IMR-90 (cell line): ENCODE measurements at regions not wholly inside any gene's neighbourhood (a gene's known extent, or its start where the extent isn't known, plus 50 kb on each side); places are given as distances from the start of the nearest gene placed in this dataset.

Experiments used
- ATAC-seq: fragments of 200-7000 bp; cut with Tn5 transposase; 2 replicates; pipeline ENCODE4 v1.9.1; 2020; ENCODE audit warnings: low read depth, mild to moderate bottlenecking, moderate library complexity
- BruUV-seq: library from RNA; stranded (reverse); fragments of 400-500 nt; replicated peaks from 2 replicates; lab custom pipeline; 2021; lab: Mats Ljungman, UMichigan
- CTCF ChIA-PET: fragments of 300-600 bp; formaldehyde crosslinking; extraction: SDS; loops from one replicate; lab custom pipeline; 2021; ENCODE audit warnings: antibody characterized with exemption; lab: Yijun Ruan, JAX
- POLR2A ChIA-PET: fragments of 300-600 bp; sonication (Branson Sonifier 250); formaldehyde crosslinking; loops from one replicate; lab custom pipeline; 2022; ENCODE audit warnings: antibody characterized with exemption; ENCODE audit not compliant: unreplicated experiment; lab: Charles Lee
- DNase-seq: peaks from one replicate; pipeline ENCODE4 v3.0.0; 2013
- H2AFZ ChIP-seq: replicated peaks from 2 replicates; pipeline ENCODE3; 2013; ENCODE audit warnings: low read length, mild to moderate bottlenecking; ENCODE audit not compliant: poor library complexity
- H2AK5ac ChIP-seq: 2 replicates; pipeline ENCODE4 v1.6.1; 2013; ENCODE audit warnings: low read depth, low read length, inconsistent platforms
- H2AK9ac ChIP-seq: replicated peaks from 2 replicates; pipeline ENCODE3; 2013; ENCODE audit warnings: mild to moderate bottlenecking, low read depth, low read length, moderate library complexity; ENCODE audit not compliant: poor library complexity
- H2BK120ac ChIP-seq: 2 replicates; pipeline ENCODE4 v1.6.1; 2013; ENCODE audit warnings: low read depth, low read length, inconsistent platforms
- H2BK15ac ChIP-seq: 3 replicates; pipeline ENCODE4 v1.6.1; 2013; ENCODE audit warnings: low read depth, low read length, inconsistent platforms
- H2BK20ac ChIP-seq: 2 replicates; pipeline ENCODE4 v1.6.1; 2013; ENCODE audit warnings: low read depth, mild to moderate bottlenecking, inconsistent platforms, low read length, moderate library complexity
- H2BK5ac ChIP-seq: 2 replicates; pipeline ENCODE4 v1.6.1; 2013; ENCODE audit warnings: mild to moderate bottlenecking, low read depth, low read length, inconsistent platforms; ENCODE audit not compliant: poor library complexity, severe bottlenecking
- H3K14ac ChIP-seq: replicated peaks from 2 replicates; pipeline ENCODE4 v1.6.1; 2013; ENCODE audit warnings: low read depth, low read length, inconsistent platforms
- H3K18ac ChIP-seq: 2 replicates; pipeline ENCODE4 v1.6.1; 2013; ENCODE audit warnings: low read depth, low read length, control low read depth
- H3K23ac ChIP-seq: 2 replicates; pipeline ENCODE4 v1.6.1; 2013; ENCODE audit warnings: low read depth, low read length, inconsistent platforms
- H3K27ac ChIP-seq: 2 replicates; pipeline ENCODE4 v1.5.1; 2013; ENCODE audit warnings: mild to moderate bottlenecking, control low read depth, low read length; ENCODE audit not compliant: insufficient read depth
- H3K27me3 ChIP-seq: 2 replicates; pipeline ENCODE4 v1.6.1; 2013; ENCODE audit warnings: low read length; ENCODE audit not compliant: control insufficient read depth, insufficient read depth
- H3K36me3 ChIP-seq: 2 replicates; pipeline ENCODE4 v1.6.1; 2013; ENCODE audit warnings: low read length, mixed read lengths; ENCODE audit not compliant: control insufficient read depth, insufficient read depth
- H3K4ac ChIP-seq: 2 replicates; pipeline ENCODE4 v1.6.1; 2013; ENCODE audit warnings: low read depth, low read length, inconsistent platforms
- H3K4me1 ChIP-seq: 2 replicates; pipeline ENCODE4 v1.6.1; 2013; ENCODE audit warnings: low read length, mixed read lengths; ENCODE audit not compliant: control insufficient read depth, insufficient read depth
- H3K4me2 ChIP-seq: 2 replicates; pipeline ENCODE4 v1.6.1; 2013; ENCODE audit warnings: low read depth, mild to moderate bottlenecking, control low read depth, low read length, moderate library complexity
- H3K4me3 ChIP-seq: 2 replicates; pipeline ENCODE4 v1.5.1; 2013; ENCODE audit warnings: low read depth, mild to moderate bottlenecking, control low read depth, low read length, moderate library complexity; ENCODE audit not compliant: insufficient read depth
- H3K56ac ChIP-seq: 2 replicates; pipeline ENCODE4 v1.6.1; 2013; ENCODE audit warnings: low read length, inconsistent platforms; ENCODE audit not compliant: insufficient read depth; ENCODE audit errors: extremely low read depth
- H3K79me1 ChIP-seq, 2 experiments: 2 replicates each; pipeline ENCODE4 v1.6.1; 2013; ENCODE audit warnings: low read length in 2 of 2, inconsistent platforms in 1 of 2, low read depth in 1 of 2
- H3K9ac ChIP-seq: 2 replicates; pipeline ENCODE4 v1.6.1; 2013; ENCODE audit warnings: low read depth, low read length, control low read depth
- H3K9me1 ChIP-seq: 2 replicates; pipeline ENCODE4 v1.6.1; 2013; ENCODE audit warnings: low read length, inconsistent platforms; ENCODE audit not compliant: insufficient read depth
- H3K9me3 ChIP-seq: 2 replicates; pipeline ENCODE4 v1.6.1; 2013; ENCODE audit warnings: low read length; ENCODE audit not compliant: control insufficient read depth, insufficient read depth
- H4K20me1 ChIP-seq: 2 replicates; pipeline ENCODE4 v1.6.1; 2013; ENCODE audit warnings: low read length, inconsistent platforms; ENCODE audit not compliant: insufficient read depth
- H4K5ac ChIP-seq: 2 replicates; pipeline ENCODE4 v1.6.1; 2013; ENCODE audit warnings: mild to moderate bottlenecking, low read depth, low read length, control low read depth
- H4K8ac ChIP-seq, 2 experiments: 2 replicates each; pipeline ENCODE4 v1.6.1; 2013; ENCODE audit warnings: low read depth in 2 of 2, low read length in 2 of 2, control low read depth in 1 of 2, inconsistent platforms in 1 of 2
- H4K91ac ChIP-seq: 2 replicates; pipeline ENCODE4 v1.6.1; 2013; ENCODE audit warnings: low read depth, low read length, inconsistent platforms; ENCODE audit not compliant: insufficient read depth
- BHLHE40 ChIP-seq: fragments of 150-350 bp; IDR thresholded peaks from 2 replicates; pipeline ENCODE4 v1.6.1; 2016; ENCODE audit warnings: mild to moderate bottlenecking, low read depth, low read length
- CEBPB ChIP-seq: IDR thresholded peaks from 2 replicates; pipeline ENCODE4 v1.6.1; 2012; ENCODE audit warnings: low read depth, low read length, improper control_type of control experiment
- CHD1 ChIP-seq: IDR thresholded peaks from 2 replicates; pipeline ENCODE4 v1.6.1; 2012; ENCODE audit warnings: low read depth, low read length, improper control_type of control experiment
- FOS ChIP-seq: fragments of 150-350 bp; IDR thresholded peaks from 2 replicates; pipeline ENCODE4 v1.6.1; 2016; ENCODE audit warnings: low read depth, low read length
- MAFK ChIP-seq: IDR thresholded peaks from 2 replicates; pipeline ENCODE4 v1.6.1; 2012; ENCODE audit warnings: low read depth, low read length, improper control_type of control experiment
- MAZ ChIP-seq: IDR thresholded peaks from 2 replicates; pipeline ENCODE4 v1.6.1; 2012; ENCODE audit warnings: low read depth, mild to moderate bottlenecking, low read length, improper control_type of control experiment, moderate library complexity, borderline replicate concordance
- MXI1 ChIP-seq: IDR thresholded peaks from 2 replicates; pipeline ENCODE4 v1.6.1; 2012; ENCODE audit warnings: low read depth, mild to moderate bottlenecking, low read length, moderate library complexity, borderline replicate concordance
- NFE2L2 ChIP-seq: fragments of 150-350 bp; IDR thresholded peaks from 2 replicates; pipeline ENCODE4 v1.6.1; 2016; ENCODE audit warnings: low read depth, mild to moderate bottlenecking, low read length
- POLR2A ChIP-seq: IDR thresholded peaks from 2 replicates; pipeline ENCODE4 v1.6.1; 2012; ENCODE audit warnings: mild to moderate bottlenecking, low read depth, low read length
- RAD21 ChIP-seq: IDR thresholded peaks from 2 replicates; pipeline ENCODE4 v1.6.1; 2012; ENCODE audit warnings: low read length, improper control_type of control experiment
- RCOR1 ChIP-seq: IDR thresholded peaks from 2 replicates; pipeline ENCODE4 v1.6.1; 2012; ENCODE audit warnings: mild to moderate bottlenecking, low read length, improper control_type of control experiment; ENCODE audit not compliant: insufficient replicate concordance
- RFX5 ChIP-seq: IDR thresholded peaks from 2 replicates; pipeline ENCODE4 v1.8.0; 2012; ENCODE audit warnings: low read depth, mild to moderate bottlenecking, low read length, moderate library complexity
- SMC3 ChIP-seq: fragments of 150-350 bp; IDR thresholded peaks from 2 replicates; pipeline ENCODE4 v1.6.1; 2016; ENCODE audit warnings: low read depth, mild to moderate bottlenecking, antibody characterized with exemption, low read length, moderate library complexity
- WGBS, 2 experiments: methylation state at CpG; one replicate each; pipeline versions ENCODE4 v1.1.5 to v1.1.7; 2013; ENCODE audit warnings: missing lambda C conversion rate in 2 of 2; ENCODE audit not compliant: insufficient read length in 1 of 2; ENCODE audit errors: extremely low coverage in 2 of 2; 5-methylcytosine and 5-hydroxymethylcytosine counted together
- dilution Hi-C: fragments of 300-500 bp; cut with HindIII; formaldehyde crosslinking; loops from one replicate; pipeline ENCODE4 v1.14.3; 2018; ENCODE audit warnings: low sequenced_read_pairs; ENCODE audit not compliant: unreplicated experiment
- in situ Hi-C: fragments of 300-500 bp; cut with MboI; formaldehyde crosslinking; loops from 3 replicates; pipeline ENCODE4 v1.14.3; 2019; ENCODE audit warnings: low sequenced_read_pairs, inconsistent platforms, mixed read lengths
- intact Hi-C: fragments of 100-400 bp; cut with micrococcal nuclease; formaldehyde crosslinking; loops from 2 replicates; pipeline ENCODE4 v1.10.0; 2022
- TF ChIP-seq, protein P1 (sequence below): fragments of 150-350 bp; IDR thresholded peaks from 2 replicates; pipeline ENCODE4 v1.6.1; 2017; ENCODE audit warnings: mild to moderate bottlenecking, antibody characterized with exemption, low read length, low read depth
- TF ChIP-seq, protein P2 (sequence below): fragments of 150-350 bp; IDR thresholded peaks from 2 replicates; pipeline ENCODE4 v1.6.1; 2016; ENCODE audit warnings: low read depth, mild to moderate bottlenecking, low read length, moderate library complexity, borderline replicate concordance
- TF ChIP-seq, protein P3 (sequence below): conservative IDR thresholded peaks from 2 replicates; pipeline ENCODE4 v1.5.1; 2012; ENCODE audit warnings: mild to moderate bottlenecking, low read depth, low read length, improper control_type of control experiment

DNA sequence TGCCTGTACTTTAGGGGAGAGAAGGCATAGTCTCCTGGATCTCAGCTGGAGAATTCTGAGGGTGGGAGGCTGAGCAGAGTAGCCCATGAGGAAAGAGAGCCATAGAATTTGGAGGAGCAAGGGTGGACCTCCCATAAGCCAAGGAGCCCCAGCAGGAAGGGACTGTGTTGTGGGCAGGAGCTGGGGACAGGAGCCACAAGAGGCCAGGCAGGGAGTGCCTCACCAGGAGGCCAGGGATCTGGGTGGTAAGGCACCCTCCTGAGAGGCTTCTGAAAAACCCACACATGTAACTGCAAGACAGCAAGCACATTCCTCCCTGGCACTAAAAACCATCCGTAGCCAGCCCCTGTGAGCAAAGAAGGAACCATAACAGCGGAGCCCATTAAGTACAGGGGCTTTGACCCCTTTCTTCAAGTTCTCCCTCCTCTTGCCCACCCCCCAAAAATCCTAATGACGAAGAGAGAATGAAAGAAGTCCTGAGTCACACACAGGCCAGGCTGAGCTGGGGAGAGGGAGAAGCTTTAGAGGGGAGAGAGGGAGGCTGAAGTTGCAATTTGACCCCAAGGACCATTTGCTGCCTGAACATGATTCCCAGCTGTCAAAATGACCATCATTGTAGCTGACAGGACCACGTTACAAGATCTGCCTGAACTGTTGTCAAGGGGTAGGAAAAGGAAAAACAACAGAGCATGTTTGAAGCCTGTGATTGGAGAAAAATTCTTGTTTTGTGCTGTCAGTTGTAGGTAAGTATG, 82.6 kb downstream of the TRIM42 start:
- Histone ChIP-seq H3K4me1 (no peaks in the 10 kb centered on the region), H3K4me2 (no peak overlapping the region), H3K56ac (no peak overlapping the region), H3K23ac (no peak overlapping the region), H2BK15ac (no peak overlapping the region), H4K5ac (no peak overlapping the region), H4K8ac (no peak overlapping the region), H3K4me3 (no peak overlapping the region), H3K9me3 (no peaks in the 10 kb centered on the region), H3K4ac (no peak overlapping the region), H3K9ac (no peak overlapping the region), H2BK20ac (no peak overlapping the region), H4K20me1 (no peaks in the 10 kb centered on the region), H2BK5ac (no peak overlapping the region), H3K36me3 (no peaks in the 10 kb centered on the region), H4K91ac (no peak overlapping the region), H3K14ac (no peak overlapping the region), H2AK5ac (no peak overlapping the region), H3K18ac (no peak overlapping the region), H2AK9ac (no peak overlapping the region), H2AFZ (no peak overlapping the region), H3K27me3 (no peaks in the 10 kb centered on the region), H2BK120ac (no peak overlapping the region), H3K79me1 (no peaks in the 10 kb centered on the region), H3K27ac (no peak overlapping the region), H3K9me1 (no peaks in the 10 kb centered on the region)
- ATAC-seq (no peak), DNase-seq (no peak)
- WGBS, 2 experiments = 30% methylated on average over 2 of the region's 4 CpGs; no CpG with 5 or more reads in 1 of the 2 experiments
- dilution Hi-C loops = no loop called here
- ChIA-PET POLR2A (no interaction called here), CTCF (no interaction called here)
- in situ Hi-C loops = no loop called here
- TF ChIP-seq MAZ (no peak), CHD1 (no peak), RFX5 (no peak), SMC3 (no peak), FOS (no peak), NFE2L2 (no peak), MXI1 (no peak), MAFK (no peak), RAD21 (no peak), POLR2A (no peak), CEBPB (no peak), RCOR1 (no peak), BHLHE40 (no peak)
- TF ChIP-seq, protein P1, sequence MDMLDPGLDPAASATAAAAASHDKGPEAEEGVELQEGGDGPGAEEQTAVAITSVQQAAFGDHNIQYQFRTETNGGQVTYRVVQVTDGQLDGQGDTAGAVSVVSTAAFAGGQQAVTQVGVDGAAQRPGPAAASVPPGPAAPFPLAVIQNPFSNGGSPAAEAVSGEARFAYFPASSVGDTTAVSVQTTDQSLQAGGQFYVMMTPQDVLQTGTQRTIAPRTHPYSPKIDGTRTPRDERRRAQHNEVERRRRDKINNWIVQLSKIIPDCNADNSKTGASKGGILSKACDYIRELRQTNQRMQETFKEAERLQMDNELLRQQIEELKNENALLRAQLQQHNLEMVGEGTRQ = no peak
- TF ChIP-seq, protein P2, sequence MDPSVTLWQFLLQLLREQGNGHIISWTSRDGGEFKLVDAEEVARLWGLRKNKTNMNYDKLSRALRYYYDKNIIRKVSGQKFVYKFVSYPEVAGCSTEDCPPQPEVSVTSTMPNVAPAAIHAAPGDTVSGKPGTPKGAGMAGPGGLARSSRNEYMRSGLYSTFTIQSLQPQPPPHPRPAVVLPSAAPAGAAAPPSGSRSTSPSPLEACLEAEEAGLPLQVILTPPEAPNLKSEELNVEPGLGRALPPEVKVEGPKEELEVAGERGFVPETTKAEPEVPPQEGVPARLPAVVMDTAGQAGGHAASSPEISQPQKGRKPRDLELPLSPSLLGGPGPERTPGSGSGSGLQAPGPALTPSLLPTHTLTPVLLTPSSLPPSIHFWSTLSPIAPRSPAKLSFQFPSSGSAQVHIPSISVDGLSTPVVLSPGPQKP = no peak
- TF ChIP-seq, protein P3, sequence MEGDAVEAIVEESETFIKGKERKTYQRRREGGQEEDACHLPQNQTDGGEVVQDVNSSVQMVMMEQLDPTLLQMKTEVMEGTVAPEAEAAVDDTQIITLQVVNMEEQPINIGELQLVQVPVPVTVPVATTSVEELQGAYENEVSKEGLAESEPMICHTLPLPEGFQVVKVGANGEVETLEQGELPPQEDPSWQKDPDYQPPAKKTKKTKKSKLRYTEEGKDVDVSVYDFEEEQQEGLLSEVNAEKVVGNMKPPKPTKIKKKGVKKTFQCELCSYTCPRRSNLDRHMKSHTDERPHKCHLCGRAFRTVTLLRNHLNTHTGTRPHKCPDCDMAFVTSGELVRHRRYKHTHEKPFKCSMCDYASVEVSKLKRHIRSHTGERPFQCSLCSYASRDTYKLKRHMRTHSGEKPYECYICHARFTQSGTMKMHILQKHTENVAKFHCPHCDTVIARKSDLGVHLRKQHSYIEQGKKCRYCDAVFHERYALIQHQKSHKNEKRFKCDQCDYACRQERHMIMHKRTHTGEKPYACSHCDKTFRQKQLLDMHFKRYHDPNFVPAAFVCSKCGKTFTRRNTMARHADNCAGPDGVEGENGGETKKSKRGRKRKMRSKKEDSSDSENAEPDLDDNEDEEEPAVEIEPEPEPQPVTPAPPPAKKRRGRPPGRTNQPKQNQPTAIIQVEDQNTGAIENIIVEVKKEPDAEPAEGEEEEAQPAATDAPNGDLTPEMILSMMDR = no peak
- no TSS peak for BruUV-seq
- intact Hi-C loops = no loop called here
